ENCODE measurements at regions not wholly inside any gene's neighbourhood (a gene's known extent, or its start where the extent isn't known, plus 50 kb on each side); places are given as distances from the start of the nearest gene placed in this dataset.

DNA sequence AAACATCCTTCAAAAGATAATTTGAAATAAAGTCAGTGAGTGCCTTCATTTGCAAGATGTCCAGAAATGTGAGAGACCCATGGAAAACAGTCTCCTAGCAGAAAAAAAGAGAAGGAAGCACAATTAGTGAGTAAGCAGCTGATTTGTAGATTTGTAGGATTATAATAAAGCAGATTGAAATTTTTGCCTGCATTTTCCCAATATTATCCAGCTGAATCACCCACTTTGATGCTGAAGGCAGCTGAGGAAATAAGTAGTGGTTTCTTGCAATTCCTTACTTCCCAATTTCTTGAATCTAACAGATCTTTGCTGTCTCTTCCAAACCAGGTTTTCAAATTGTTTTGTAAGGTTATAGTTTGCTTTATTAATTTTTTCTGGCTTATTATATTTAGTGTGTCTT is 181.4 kb downstream of the GNAT3 start:
- TF ChIP-seq, protein P1, sequence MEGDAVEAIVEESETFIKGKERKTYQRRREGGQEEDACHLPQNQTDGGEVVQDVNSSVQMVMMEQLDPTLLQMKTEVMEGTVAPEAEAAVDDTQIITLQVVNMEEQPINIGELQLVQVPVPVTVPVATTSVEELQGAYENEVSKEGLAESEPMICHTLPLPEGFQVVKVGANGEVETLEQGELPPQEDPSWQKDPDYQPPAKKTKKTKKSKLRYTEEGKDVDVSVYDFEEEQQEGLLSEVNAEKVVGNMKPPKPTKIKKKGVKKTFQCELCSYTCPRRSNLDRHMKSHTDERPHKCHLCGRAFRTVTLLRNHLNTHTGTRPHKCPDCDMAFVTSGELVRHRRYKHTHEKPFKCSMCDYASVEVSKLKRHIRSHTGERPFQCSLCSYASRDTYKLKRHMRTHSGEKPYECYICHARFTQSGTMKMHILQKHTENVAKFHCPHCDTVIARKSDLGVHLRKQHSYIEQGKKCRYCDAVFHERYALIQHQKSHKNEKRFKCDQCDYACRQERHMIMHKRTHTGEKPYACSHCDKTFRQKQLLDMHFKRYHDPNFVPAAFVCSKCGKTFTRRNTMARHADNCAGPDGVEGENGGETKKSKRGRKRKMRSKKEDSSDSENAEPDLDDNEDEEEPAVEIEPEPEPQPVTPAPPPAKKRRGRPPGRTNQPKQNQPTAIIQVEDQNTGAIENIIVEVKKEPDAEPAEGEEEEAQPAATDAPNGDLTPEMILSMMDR (IDR thresholded peaks at IDR 0.05; ENCODE audit: insufficient read depth in 1 of 2, low read depth in 1 of 2, low read length in 1 of 2, severe bottlenecking in 1 of 2, unreplicated experiment in 1 of 2): no peak
- Mint-ChIP-seq H3K27ac (ENCODE audit: unreplicated experiment) (no peak overlapping the region), H3K36me3 (ENCODE audit: insufficient read depth, unreplicated experiment) (no peaks in the 10 kb centered on the region), H3K4me3 (ENCODE audit: unreplicated experiment) (no peak overlapping the region), H3K9me3 (ENCODE audit: unreplicated experiment) (no peaks in the 10 kb centered on the region), H3K27me3 (ENCODE audit: insufficient read depth, unreplicated experiment) (peaks cover 9% of the 10 kb centered on the region), H3K4me1 (ENCODE audit: low read depth, unreplicated experiment) (no peaks in the 10 kb centered on the region)
- Histone ChIP-seq H3K36me3 (ENCODE audit: control insufficient read depth, insufficient read depth, low read length) (no peaks in the 10 kb centered on the region), H3K9me3 (no peaks in the 10 kb centered on the region; the same call in 1 of the 2 replicates), H3K4me1 (no peaks in the 10 kb centered on the region; the same call in 1 of the 2 replicates), H3K4me3 (ENCODE audit: low read depth, low read length) (no peak overlapping the region), H3K27me3 (replicated peaks; ENCODE audit: control insufficient read depth, insufficient read depth, low read length) (no peaks in the 10 kb centered on the region)
- no peak for DNase-seq
- ChIA-PET POLR2A (no interaction called here), CTCF (no interaction called here)
- no TSS peak for BruUV-seq (replicated peaks)
- intact Hi-C loops (cut with micrococcal nuclease; ENCODE audit: unreplicated experiment): no loop called here

DNA sequence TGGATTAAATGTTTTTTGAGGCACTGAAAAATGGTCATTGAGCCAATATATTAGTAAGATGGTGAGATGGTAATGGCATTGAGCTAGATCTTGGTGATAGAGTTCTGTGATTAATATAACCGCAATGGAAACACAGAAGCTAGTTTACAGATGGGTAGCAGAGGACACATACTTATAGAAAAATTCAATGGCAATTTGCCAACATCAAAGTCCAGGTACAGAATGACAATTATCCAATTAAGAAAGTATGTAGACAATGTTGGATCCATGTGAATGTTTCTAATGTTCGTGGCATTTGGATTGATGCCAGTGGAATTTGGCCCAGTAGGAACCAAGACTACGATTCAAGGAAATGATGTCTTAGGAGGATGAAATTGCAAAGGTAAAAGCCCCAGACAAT is 187.8 kb downstream of the GNAT3 start:
- no peak overlapping the region for H3K4me3 ChIP-seq (ENCODE audit: low read depth, low read length)
- no peak overlapping the region for H3K4me3 Mint-ChIP-seq (ENCODE audit: unreplicated experiment)
- BruUV-seq (replicated peaks): no TSS peak
- TF ChIP-seq, protein P1 (IDR thresholded peaks at IDR 0.05; ENCODE audit: insufficient read depth in 1 of 2, low read depth in 1 of 2, low read length in 1 of 2, severe bottlenecking in 1 of 2, unreplicated experiment in 1 of 2): no peak
- DNase-seq: no peak
- no peaks in the 10 kb centered on the region for H3K36me3 Mint-ChIP-seq (ENCODE audit: insufficient read depth, unreplicated experiment)
- H3K27me3 Mint-ChIP-seq (ENCODE audit: insufficient read depth, unreplicated experiment): peaks cover 9% of the 10 kb centered on the region
- ChIA-PET POLR2A (no interaction called here), CTCF (interaction anchor here (0.6 kb wide), 1 partner anchor 133 kb away, joined by 6 read pairs; no protein-coding TSS in a partner anchor)
- no peaks in the 10 kb centered on the region for H3K4me1 Mint-ChIP-seq (ENCODE audit: low read depth, unreplicated experiment)
- no peaks in the 10 kb centered on the region for H3K9me3 ChIP-seq
- H3K36me3 ChIP-seq (ENCODE audit: control insufficient read depth, insufficient read depth, low read length): no peaks in the 10 kb centered on the region
- no peaks in the 10 kb centered on the region for H3K4me1 ChIP-seq
- H3K9me3 Mint-ChIP-seq (ENCODE audit: unreplicated experiment): no peaks in the 10 kb centered on the region
- H3K27me3 ChIP-seq (replicated peaks; ENCODE audit: control insufficient read depth, insufficient read depth, low read length): no peaks in the 10 kb centered on the region; the same call in 1 of the 2 replicates
- intact Hi-C loops (cut with micrococcal nuclease; ENCODE audit: unreplicated experiment): no loop called here
- H3K27ac Mint-ChIP-seq (ENCODE audit: unreplicated experiment): no peak overlapping the region

DNA sequence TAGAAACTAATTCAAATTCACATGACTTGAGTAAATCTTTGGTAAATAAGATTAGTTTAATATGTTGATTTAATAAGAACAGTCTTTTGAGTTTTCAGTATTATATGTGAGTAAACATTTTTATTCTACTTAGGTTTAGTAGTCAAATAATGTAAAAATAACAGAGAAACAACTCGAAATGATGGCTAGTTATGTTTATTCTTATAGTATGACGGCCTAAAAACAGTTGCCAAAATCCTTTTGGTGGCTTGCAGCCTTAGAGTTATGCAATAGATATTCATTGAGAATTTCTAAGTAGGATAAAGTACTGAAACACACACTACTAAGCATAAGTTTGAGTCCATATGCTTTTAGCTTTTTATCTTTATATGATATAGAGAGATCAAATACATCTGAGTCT is 184.8 kb downstream of the GNAI1 start:
- Mint-ChIP-seq H3K9me3 (ENCODE audit: unreplicated experiment) (no peaks in the 10 kb centered on the region), H3K4me3 (ENCODE audit: unreplicated experiment) (no peak overlapping the region), H3K36me3 (ENCODE audit: insufficient read depth, unreplicated experiment) (no peaks in the 10 kb centered on the region), H3K27ac (ENCODE audit: unreplicated experiment) (no peak overlapping the region), H3K27me3 (ENCODE audit: insufficient read depth, unreplicated experiment) (peaks cover 6% of the 10 kb centered on the region), H3K4me1 (ENCODE audit: low read depth, unreplicated experiment) (peaks cover 19% of the 10 kb centered on the region)
- intact Hi-C loops (cut with micrococcal nuclease; ENCODE audit: unreplicated experiment): no loop called here
- Histone ChIP-seq H3K27me3 (replicated peaks; ENCODE audit: control insufficient read depth, insufficient read depth, low read length) (no peaks in the 10 kb centered on the region; the same call in 1 of the 2 replicates), H3K36me3 (ENCODE audit: control insufficient read depth, insufficient read depth, low read length) (no peaks in the 10 kb centered on the region), H3K9me3 (no peaks in the 10 kb centered on the region), H3K4me3 (ENCODE audit: low read depth, low read length) (no peak overlapping the region), H3K4me1 (peaks cover 3% of the 10 kb centered on the region; the same call in 1 of the 2 replicates)
- TF ChIP-seq, protein P1 (IDR thresholded peaks at IDR 0.05; ENCODE audit: insufficient read depth in 1 of 2, low read depth in 1 of 2, low read length in 1 of 2, severe bottlenecking in 1 of 2, unreplicated experiment in 1 of 2): no peak
- no peak for DNase-seq
- ChIA-PET CTCF (no interaction called here), POLR2A (no interaction called here)
- no TSS peak for BruUV-seq (replicated peaks)
